Endothelial cell (in vitro differentiated cells): ENCODE measurements at regions not wholly inside any gene's neighbourhood (a gene's known extent, or its start where the extent isn't known, plus 50 kb on each side); places are given as distances from the start of the nearest gene placed in this dataset.

Experiments used
- DNase-seq: peaks from one replicate; pipeline ENCODE4 v3.0.0; 2021; ENCODE audit warnings: low spot score
- H3K27ac Mint-ChIP-seq: one replicate; pipeline ENCODE4 v1.8.0; 2021; ENCODE audit warnings: mixed read lengths, inconsistent platforms; ENCODE audit not compliant: unreplicated experiment
- H3K27me3 Mint-ChIP-seq: one replicate; pipeline ENCODE4 v1.8.0; 2021; ENCODE audit warnings: mild to moderate bottlenecking, moderate library complexity, mixed read lengths, inconsistent platforms; ENCODE audit not compliant: unreplicated experiment
- H3K36me3 Mint-ChIP-seq: one replicate; pipeline ENCODE4 v1.8.0; 2021; ENCODE audit warnings: mild to moderate bottlenecking, low read depth, mixed read lengths, inconsistent platforms; ENCODE audit not compliant: unreplicated experiment
- H3K4me1 Mint-ChIP-seq: one replicate; pipeline ENCODE4 v1.8.0; 2021; ENCODE audit warnings: mild to moderate bottlenecking, mixed read lengths, inconsistent platforms; ENCODE audit not compliant: unreplicated experiment
- H3K4me3 Mint-ChIP-seq: one replicate; pipeline ENCODE4 v1.8.0; 2021; ENCODE audit warnings: mild to moderate bottlenecking, mixed read lengths, inconsistent platforms; ENCODE audit not compliant: unreplicated experiment
- H3K9me3 Mint-ChIP-seq: one replicate; pipeline ENCODE4 v1.8.0; 2021; ENCODE audit warnings: mixed read lengths, inconsistent platforms; ENCODE audit not compliant: unreplicated experiment
- TF ChIP-seq, protein P1 (sequence below): fragments of 200-600 bp; sonication (generic); IDR thresholded peaks from one replicate; pipeline ENCODE4 v1.5.0; 2021; ENCODE audit warnings: antibody characterized with exemption; ENCODE audit not compliant: unreplicated experiment

DNA sequence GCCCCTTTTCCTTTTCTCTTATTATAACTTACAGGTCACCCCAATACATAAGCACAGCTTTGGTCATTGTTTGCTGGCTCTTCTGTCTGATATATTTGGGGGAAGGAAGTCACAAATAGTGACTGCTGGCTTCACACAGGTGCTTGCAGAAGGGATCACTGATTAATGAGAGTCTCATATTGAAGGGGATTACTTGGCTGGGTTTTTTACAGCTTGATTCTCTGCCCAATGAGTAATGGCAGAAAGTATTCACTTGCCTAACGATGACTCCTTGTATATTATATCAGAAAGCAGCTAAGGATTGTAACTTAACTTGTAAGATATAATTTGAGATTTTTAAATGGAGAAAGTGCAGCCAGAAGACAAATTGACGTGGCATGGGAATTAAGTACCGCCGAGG is 119.3 kb upstream of the PFN2 start:
- Mint-ChIP-seq H3K4me1 (no peaks in the 10 kb centered on the region), H3K36me3 (no peaks in the 10 kb centered on the region), H3K27me3 (peaks cover 3% of the 10 kb centered on the region), H3K9me3 (no peaks in the 10 kb centered on the region), H3K4me3 (no peak overlapping the region), H3K27ac (no peak overlapping the region)
- TF ChIP-seq, protein P1, sequence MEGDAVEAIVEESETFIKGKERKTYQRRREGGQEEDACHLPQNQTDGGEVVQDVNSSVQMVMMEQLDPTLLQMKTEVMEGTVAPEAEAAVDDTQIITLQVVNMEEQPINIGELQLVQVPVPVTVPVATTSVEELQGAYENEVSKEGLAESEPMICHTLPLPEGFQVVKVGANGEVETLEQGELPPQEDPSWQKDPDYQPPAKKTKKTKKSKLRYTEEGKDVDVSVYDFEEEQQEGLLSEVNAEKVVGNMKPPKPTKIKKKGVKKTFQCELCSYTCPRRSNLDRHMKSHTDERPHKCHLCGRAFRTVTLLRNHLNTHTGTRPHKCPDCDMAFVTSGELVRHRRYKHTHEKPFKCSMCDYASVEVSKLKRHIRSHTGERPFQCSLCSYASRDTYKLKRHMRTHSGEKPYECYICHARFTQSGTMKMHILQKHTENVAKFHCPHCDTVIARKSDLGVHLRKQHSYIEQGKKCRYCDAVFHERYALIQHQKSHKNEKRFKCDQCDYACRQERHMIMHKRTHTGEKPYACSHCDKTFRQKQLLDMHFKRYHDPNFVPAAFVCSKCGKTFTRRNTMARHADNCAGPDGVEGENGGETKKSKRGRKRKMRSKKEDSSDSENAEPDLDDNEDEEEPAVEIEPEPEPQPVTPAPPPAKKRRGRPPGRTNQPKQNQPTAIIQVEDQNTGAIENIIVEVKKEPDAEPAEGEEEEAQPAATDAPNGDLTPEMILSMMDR, result no peak
- no peak for DNase-seq

DNA sequence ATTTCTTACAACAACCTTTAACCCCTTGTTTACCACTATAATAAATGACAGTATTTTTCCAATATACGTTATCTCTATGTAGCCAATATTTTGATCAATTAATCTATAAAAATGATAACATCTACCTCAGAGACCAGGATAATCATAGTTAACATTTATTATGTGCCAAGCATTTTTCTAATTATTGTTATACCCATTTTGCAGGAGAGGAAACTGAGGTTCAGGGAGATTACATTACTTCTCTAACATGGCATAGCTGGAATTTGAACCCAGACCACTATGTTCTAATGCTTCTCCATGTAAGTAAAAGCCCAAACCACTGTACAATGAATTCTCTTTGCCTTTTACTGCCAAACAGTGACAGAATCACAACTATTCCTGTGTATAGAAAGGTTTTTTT is 113.4 kb upstream of the PFN2 start:
- no peaks in the 10 kb centered on the region for H3K36me3 Mint-ChIP-seq
- no peaks in the 10 kb centered on the region for H3K27me3 Mint-ChIP-seq
- DNase-seq, result no peak
- TF ChIP-seq, protein P1, result no peak
- H3K9me3 Mint-ChIP-seq, result no peaks in the 10 kb centered on the region
- H3K4me1 Mint-ChIP-seq, result peaks cover 14% of the 10 kb centered on the region
- H3K27ac Mint-ChIP-seq, result no peak overlapping the region
- no peak overlapping the region for H3K4me3 Mint-ChIP-seq

- Mint-ChIP-seq H3K4me3 (no peak overlapping the region), H3K4me1 (peaks cover 14% of the 10 kb centered on the region), H3K9me3 (no peaks in the 10 kb centered on the region), H3K36me3 (no peaks in the 10 kb centered on the region), H3K27ac (no peak overlapping the region), H3K27me3 (no peaks in the 10 kb centered on the region)
- TF ChIP-seq, protein P1, result no peak
- DNase-seq, result no peak
Observed at GRCh38 chr3:150083655-150084042, 113.0 kb upstream of the PFN2 start.

GRCh38 chr3:150082898-150083654 is 112.4 kb upstream of the PFN2 start:
- Mint-ChIP-seq H3K9me3 (no peaks in the 10 kb centered on the region), H3K4me1 (peaks cover 14% of the 10 kb centered on the region), H3K27me3 (no peaks in the 10 kb centered on the region), H3K36me3 (no peaks in the 10 kb centered on the region), H3K4me3 (no peak overlapping the region), H3K27ac (no peak overlapping the region)
- DNase-seq, result no peak
- TF ChIP-seq, protein P1, result no peak

- Mint-ChIP-seq H3K4me3 (no peak overlapping the region), H3K27ac (no peak overlapping the region), H3K36me3 (no peaks in the 10 kb centered on the region), H3K9me3 (no peaks in the 10 kb centered on the region), H3K4me1 (peaks cover 14% of the 10 kb centered on the region), H3K27me3 (no peaks in the 10 kb centered on the region)
- TF ChIP-seq, protein P1, result no peak
- DNase-seq, result no peak
Observed at GRCh38 chr3:150081084-150081483, 110.4 kb upstream of the PFN2 start.
